ENCODE measurements at regions not wholly inside any gene's neighbourhood (a gene's known extent, or its start where the extent isn't known, plus 50 kb on each side); places are given as distances from the start of the nearest gene placed in this dataset.
"Not testable (repeated sequence)": the region's sequence is repeated elsewhere in the genome, so short reads cannot be mapped to it uniquely, and the experiment has no call there.

- DNase-seq, result no peak
Observed at GRCh38 chr13:65787082-65787481, 1443.1 kb downstream of the PCDH9 start.

- DNase-seq, result no peak
Observed at GRCh38 chr13:65784088-65784816, 1445.9 kb downstream of the PCDH9 start.

- no peak for DNase-seq
Observed at GRCh38 chr13:65783383-65783782, 1446.8 kb downstream of the PCDH9 start.

GRCh38 chr13:65771704-65772313, 1458.3 kb downstream of the PCDH9 start:
- not testable (repeated sequence) for DNase-seq

- DNase-seq, result no peak
Observed at GRCh38 chr13:65768545-65768944, 1461.6 kb downstream of the PCDH9 start.

GRCh38 chr13:65763811-65764210, 1466.3 kb downstream of the PCDH9 start:
- no peak for DNase-seq

- no peak for DNase-seq
Observed at GRCh38 chr13:65762012-65762411, 1468.1 kb downstream of the PCDH9 start.

- DNase-seq, result no peak
Observed at GRCh38 chr13:65756071-65756671, 1474.0 kb downstream of the PCDH9 start.

- DNase-seq, result no peak
Observed at GRCh38 chr13:65748227-65748626, 1481.9 kb downstream of the PCDH9 start.

GRCh38 chr13:65746406-65746921, 1483.7 kb downstream of the PCDH9 start:
- no peak for DNase-seq

GRCh38 chr13:65744836-65745235, 1485.3 kb downstream of the PCDH9 start:
- DNase-seq, result no peak

GRCh38 chr13:65733110-65733509, 1497.0 kb downstream of the PCDH9 start:
- no peak for DNase-seq

GRCh38 chr13:65727070-65727469, 1503.1 kb downstream of the PCDH9 start:
- no peak for DNase-seq

- no peak for DNase-seq
Observed at GRCh38 chr13:65725006-65725405, 1505.1 kb downstream of the PCDH9 start.

- no peak for DNase-seq
Observed at GRCh38 chr13:65724226-65724625, 1505.9 kb downstream of the PCDH9 start.

- DNase-seq, result no peak
Observed at GRCh38 chr13:65722506-65722905, 1507.6 kb downstream of the PCDH9 start.

- DNase-seq, result no peak
Observed at GRCh38 chr13:65719831-65720230, 1510.3 kb downstream of the PCDH9 start.

GRCh38 chr13:65710514-65710913, 1519.6 kb downstream of the PCDH9 start:
- DNase-seq, result no peak

GRCh38 chr13:65697843-65698242, 1532.3 kb downstream of the PCDH9 start:
- no peak for DNase-seq

GRCh38 chr13:65679240-65679639, 1550.9 kb downstream of the PCDH9 start:
- no peak for DNase-seq

- no peak for DNase-seq
Observed at GRCh38 chr13:65677906-65678305, 1552.2 kb downstream of the PCDH9 start.

- not testable (repeated sequence) for DNase-seq
Observed at GRCh38 chr13:65675383-65675782, 1554.8 kb downstream of the PCDH9 start.

GRCh38 chr13:65670014-65670625, 1560.0 kb downstream of the PCDH9 start:
- DNase-seq, result no peak

GRCh38 chr13:65660731-65661130, 1569.4 kb downstream of the PCDH9 start:
- no peak for DNase-seq

Data from activated CD4-positive, alpha-beta T cell treated with anti-CD3 and anti-CD28 coated beads, Interleukin-2, amount 50 U/mL, for 16 hours (primary cell).